NCI-H1092 treated with DMSO at 0.1 percent for 48 hours (cell line): ENCODE measurements at regions not wholly inside any gene's neighbourhood (a gene's known extent, or its start where the extent isn't known, plus 50 kb on each side); places are given as distances from the start of the nearest gene placed in this dataset.
"Not testable (repeated sequence)": the region's sequence is repeated elsewhere in the genome, so short reads cannot be mapped to it uniquely, and the experiment has no call there.

Source experiments
- DNase-seq: peaks from one replicate; lab custom pipeline; 2025; lab: John Stamatoyannopoulos, UW

DNA sequence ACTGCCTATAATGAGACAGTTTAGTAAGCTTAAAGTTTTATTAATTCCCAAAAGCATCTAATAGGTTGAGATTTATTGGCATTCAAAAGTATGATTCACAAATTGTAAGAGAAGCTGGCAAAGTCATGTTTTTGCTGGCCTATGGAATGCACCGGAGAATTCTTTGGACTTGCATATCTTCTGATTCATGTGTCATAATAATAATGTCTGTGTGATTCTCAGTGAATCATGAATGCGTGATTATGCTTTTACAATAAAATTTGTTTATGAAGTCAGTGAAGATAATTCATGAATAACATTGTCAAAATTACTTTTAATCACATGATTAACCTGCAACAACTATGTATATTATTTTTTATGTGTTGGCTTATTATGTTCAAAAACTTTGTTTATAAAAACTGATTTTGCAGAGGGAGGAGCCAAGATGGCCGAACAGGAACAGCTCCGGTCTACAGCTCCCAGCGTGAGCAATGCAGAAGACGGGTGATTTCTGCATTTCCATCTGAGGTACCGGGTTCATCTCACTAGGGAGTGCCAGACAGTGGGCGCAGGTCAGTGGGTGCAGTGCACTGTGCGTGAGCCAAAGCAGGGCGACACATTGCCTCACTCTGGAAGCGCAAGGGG is 389.2 kb downstream of the SRGAP2C start:
- DNase-seq, result not testable (repeated sequence)

GRCh38 chr1:121574505-121574899 is 389.7 kb downstream of the SRGAP2C start:
- not testable (repeated sequence) for DNase-seq

- not testable (repeated sequence) for DNase-seq
Measured at GRCh38 chr1:121582898-121583297, 398.1 kb downstream of the SRGAP2C start.

- no peak for DNase-seq
Measured at GRCh38 chr1:121586369-121587229, 401.8 kb downstream of the SRGAP2C start.

- no peak for DNase-seq
Measured at GRCh38 chr1:121587230-121587569, 402.4 kb downstream of the SRGAP2C start.

DNA sequence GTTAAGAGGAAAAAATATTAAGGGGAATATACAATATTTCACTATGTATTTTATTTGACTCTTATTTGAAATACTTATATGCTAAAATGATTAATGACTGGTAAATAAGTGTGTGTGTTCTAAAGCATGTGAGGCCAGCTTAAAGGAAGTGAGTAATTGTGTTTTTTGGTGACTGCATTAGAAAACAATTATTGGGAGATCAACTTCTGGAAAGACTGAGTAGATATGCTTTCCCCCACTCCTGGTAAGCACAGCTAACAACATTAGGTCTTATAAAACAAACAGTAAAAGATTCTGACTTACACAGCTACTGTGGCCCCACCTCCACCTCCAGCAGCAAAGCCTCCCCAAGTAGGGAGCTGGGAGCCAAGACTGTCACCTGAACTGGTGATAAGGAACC is 403.0 kb downstream of the SRGAP2C start:
- DNase-seq, result no peak

- DNase-seq, result no peak
Measured at GRCh38 chr1:121594096-121594495, 409.3 kb downstream of the SRGAP2C start.

DNA sequence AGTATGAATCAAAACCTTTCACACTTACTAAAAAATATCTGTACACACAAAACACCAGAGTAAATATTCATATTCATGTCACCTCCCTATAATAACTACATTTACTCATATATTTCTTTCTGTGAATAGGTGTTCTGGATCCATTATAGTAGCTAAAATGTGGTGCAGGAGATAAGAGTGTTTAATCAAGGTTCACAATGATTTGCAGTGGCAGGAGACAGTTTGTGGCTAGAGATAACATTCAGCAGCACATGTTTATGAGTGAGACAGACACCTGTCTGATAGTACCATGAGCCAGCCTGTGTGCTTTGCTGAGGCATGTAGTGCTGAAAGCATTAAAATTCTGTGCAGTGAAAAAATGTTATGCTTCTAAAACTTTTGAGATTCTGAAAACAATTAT is 410.3 kb downstream of the SRGAP2C start:
- no peak for DNase-seq

GRCh38 chr1:121604843-121605444 is 420.2 kb downstream of the SRGAP2C start:
- not testable (repeated sequence) for DNase-seq

DNA sequence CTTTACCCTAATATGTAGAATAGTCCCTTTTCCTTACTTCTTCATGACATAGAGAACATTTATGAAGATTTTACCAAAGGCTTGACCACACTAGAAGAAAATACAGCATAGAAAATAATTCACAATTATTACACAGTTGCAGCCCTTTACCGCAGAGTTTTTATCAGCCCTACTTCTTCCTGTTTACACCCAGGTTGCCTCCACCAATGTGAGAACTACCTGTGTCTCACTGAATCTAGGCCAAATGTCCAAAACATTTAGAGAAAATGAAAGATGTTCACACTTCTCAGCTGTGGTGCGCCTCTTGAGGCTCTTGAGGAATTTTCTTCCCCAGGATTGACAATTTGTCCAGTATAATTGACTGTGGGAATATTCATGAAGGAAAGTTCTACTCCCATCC is 422.7 kb downstream of the SRGAP2C start:
- DNase-seq, result not testable (repeated sequence)
